AG09309 (cell line): ENCODE measurements at regions not wholly inside any gene's neighbourhood (a gene's known extent, or its start where the extent isn't known, plus 50 kb on each side); places are given as distances from the start of the nearest gene placed in this dataset.

Experiments used
- DNase-seq: peaks from one replicate; pipeline ENCODE4 v3.0.0-alpha.2; 2010; ENCODE audit warnings: low read depth
- H3K4me3 ChIP-seq: 2 replicates; pipeline ENCODE4 v1.5.1; 2011; ENCODE audit warnings: mild to moderate bottlenecking, low read depth, low read length, moderate library complexity; ENCODE audit not compliant: control insufficient read depth
- TF ChIP-seq, protein P1 (sequence below): IDR thresholded peaks from 2 replicates; pipeline ENCODE4 v1.5.1; 2011; ENCODE audit warnings: mild to moderate bottlenecking, low read depth, low read length, inconsistent platforms; ENCODE audit not compliant: insufficient read depth, control insufficient read depth; ENCODE audit errors: missing control alignments

DNA sequence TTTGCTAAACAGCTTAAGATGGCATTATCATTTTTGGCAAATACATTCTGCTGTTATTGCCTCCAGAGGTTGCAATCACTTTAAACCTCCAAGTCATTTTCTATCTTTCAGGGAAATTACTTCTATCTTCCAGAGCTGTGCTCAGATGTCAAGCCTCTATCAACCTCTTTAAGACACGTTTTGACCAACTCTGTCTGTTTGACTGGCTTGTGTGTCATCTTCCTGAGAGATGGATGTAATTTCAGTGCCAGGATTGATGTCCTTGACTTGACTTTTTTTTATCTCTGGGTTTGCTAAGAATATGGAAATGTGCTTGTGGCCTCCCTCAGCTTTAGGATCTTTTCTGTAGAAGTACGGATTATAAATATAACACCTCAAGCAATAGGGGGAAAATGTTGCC lies 263.4 kb downstream of the GLUD2 start:
- TF ChIP-seq, protein P1, sequence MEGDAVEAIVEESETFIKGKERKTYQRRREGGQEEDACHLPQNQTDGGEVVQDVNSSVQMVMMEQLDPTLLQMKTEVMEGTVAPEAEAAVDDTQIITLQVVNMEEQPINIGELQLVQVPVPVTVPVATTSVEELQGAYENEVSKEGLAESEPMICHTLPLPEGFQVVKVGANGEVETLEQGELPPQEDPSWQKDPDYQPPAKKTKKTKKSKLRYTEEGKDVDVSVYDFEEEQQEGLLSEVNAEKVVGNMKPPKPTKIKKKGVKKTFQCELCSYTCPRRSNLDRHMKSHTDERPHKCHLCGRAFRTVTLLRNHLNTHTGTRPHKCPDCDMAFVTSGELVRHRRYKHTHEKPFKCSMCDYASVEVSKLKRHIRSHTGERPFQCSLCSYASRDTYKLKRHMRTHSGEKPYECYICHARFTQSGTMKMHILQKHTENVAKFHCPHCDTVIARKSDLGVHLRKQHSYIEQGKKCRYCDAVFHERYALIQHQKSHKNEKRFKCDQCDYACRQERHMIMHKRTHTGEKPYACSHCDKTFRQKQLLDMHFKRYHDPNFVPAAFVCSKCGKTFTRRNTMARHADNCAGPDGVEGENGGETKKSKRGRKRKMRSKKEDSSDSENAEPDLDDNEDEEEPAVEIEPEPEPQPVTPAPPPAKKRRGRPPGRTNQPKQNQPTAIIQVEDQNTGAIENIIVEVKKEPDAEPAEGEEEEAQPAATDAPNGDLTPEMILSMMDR, result no peak
- no peak for DNase-seq
- H3K4me3 ChIP-seq, result no peak overlapping the region

DNA sequence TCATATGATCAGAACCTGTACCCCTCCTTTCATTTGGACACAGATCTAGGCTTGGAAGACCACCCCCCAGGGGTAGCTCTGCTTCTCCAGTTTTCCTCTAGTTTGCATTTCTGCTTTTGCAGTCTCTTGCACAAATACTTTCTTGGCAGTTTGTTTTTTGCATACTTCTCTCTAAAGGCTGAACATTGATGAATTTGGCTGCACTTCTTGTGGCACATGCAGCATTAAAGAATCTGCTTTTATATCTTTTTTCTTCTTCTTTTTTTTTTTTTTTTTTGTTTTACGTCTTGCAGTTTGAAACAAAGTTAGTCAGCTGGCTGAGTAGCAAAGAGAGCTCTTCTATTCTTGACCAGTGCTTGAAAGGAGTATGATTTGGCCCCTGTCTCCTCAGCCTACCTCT lies 273.0 kb downstream of the GLUD2 start:
- TF ChIP-seq, protein P1, result no peak
- no peak overlapping the region for H3K4me3 ChIP-seq
- DNase-seq, result no peak

DNA sequence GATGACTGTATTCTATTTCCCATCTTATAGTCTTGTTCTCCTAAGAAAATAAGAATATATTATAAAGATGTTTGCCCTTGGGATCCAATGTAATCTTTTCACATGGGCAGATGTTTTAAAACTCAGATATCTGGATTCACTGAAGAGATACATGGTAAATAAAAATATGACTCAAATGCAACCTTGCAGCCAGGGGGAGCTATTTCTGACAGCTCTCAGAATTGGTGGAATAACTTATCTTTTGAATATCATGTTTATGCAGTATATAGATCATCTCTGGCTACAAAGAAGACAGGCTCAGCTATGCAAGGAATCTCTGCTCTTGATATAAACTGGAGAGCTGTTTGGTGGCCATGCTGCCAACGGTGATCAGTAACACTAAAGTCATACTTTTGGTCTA lies 274.7 kb downstream of the GLUD2 start:
- TF ChIP-seq, protein P1, result no peak
- H3K4me3 ChIP-seq, result no peak overlapping the region
- no peak for DNase-seq

DNA sequence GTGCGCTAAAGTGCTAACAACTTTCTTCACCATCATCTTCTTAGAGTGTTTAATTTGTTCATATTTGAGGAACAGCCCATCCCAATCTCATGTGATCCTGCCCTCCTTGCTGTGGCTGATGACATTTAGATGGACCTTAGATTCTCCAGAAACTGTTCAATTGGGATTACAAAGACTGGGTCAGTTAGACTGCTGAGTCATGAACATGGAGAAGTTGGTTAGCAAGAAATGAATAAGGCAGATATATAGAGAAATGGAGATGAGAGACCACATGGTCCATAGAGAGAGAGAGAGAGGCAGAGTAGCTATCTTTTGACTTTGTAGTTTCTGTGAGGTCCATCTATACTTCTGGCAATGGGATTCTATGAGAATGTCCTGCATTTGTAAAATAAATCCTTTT lies 275.9 kb downstream of the GLUD2 start:
- DNase-seq, result no peak
- TF ChIP-seq, protein P1, result no peak
- H3K4me3 ChIP-seq, result no peak overlapping the region

DNA sequence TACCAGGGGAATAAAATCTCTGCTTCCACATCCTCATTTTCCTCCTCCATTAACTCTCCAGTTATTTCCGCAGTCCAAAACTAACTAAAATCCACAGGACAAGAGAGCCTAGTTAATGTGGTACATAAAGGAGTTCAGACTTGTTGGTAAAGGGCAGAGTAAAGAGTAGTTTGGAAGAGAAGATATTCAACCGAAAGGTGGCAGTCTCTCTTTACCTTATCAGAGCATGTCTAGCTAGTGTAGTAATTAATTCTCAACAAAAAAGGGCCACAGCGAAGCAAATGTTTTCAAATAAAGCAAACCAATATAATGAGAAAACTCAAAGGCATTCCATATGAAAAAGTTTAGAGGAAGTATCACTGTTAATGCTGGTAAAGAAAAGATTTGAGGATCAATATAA lies 286.5 kb downstream of the GLUD2 start:
- no peak overlapping the region for H3K4me3 ChIP-seq
- TF ChIP-seq, protein P1, result no peak
- no peak for DNase-seq

DNA sequence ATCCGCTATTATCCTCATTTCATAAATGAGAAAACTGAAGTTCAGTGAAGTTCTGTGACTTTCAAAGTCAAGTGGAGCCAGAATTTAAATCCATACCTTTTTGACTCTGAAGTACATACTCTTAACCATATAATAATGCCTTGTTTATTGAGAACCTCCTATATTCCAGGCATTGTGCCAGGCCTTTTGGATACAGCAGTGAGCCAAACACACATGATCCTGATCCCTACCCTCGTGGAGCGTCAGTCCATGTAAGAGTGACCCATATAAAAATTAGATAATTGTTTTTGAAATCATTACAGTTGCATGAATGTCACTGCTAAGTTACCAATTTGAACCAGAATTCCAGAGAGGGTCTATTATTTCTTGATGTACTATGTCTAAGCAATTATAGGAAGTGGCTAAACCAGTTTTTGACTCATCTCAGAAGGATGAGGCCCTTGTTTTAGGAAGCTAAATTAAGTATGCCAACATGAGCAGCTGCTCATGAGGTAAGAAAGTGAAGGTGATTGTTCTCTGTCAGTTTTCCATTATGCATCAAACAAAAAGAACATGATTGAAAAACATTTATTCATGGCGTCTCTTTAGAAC lies 289.5 kb downstream of the GLUD2 start:
- TF ChIP-seq, protein P1, result no peak
- DNase-seq, result no peak
- no peak overlapping the region for H3K4me3 ChIP-seq

DNA sequence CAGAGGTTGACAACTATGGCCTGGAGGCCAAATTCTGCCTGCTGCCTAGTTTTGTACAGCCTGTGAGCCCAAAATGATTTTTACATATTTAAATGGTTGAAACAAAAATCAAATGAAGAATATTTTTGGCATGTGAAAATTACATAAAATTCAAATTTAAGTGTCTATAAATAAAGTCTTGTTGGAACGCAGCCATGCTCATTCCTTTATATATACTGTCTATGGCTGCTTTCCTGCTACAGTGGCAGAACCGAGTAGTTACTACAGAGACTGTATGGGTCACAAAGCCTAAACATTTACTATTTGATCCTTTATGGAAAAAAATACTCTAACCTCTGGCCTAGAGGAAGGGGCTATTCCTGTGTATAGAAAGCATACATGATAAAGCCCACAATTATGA lies 290.4 kb downstream of the GLUD2 start:
- H3K4me3 ChIP-seq, result no peak overlapping the region
- TF ChIP-seq, protein P1, result no peak
- no peak for DNase-seq
